HG03520 (cell line): ENCODE measurements at regions not wholly inside any gene's neighbourhood (a gene's known extent, or its start where the extent isn't known, plus 50 kb on each side); places are given as distances from the start of the nearest gene placed in this dataset.
"Not testable (repeated sequence)": the region's sequence is repeated elsewhere in the genome, so short reads cannot be mapped to it uniquely, and the experiment has no call there.

Experiments used
- ATAC-seq: cut with Tn5 transposase; IDR thresholded peaks from one replicate; pipeline ENCODE4 v1.9.1; 2021; ENCODE audit warnings: mild to moderate bottlenecking, moderate library complexity; ENCODE audit not compliant: unreplicated experiment

DNA sequence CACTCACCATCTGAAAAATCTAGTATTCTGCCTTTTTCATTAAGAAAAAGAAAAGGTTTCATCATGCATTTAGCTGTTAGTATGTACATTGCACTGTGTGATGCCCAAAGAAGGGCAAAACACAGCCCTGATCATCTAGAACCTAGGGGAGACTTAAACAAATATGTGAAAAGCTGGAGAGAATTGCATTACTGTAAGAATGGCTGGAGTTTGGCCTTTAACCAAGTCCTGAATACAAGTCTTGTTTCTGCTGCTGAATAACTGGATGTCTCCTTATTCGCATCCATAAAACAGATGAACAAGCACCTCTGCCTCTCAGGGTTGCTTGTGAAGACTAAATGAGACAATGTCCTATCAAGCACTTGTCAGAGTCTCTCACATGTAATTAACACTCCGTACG, 233.4 kb upstream of the LRTM1 start:
- ATAC-seq, result no peak

GRCh38 chr3:55160241-55160983, 232.6 kb upstream of the LRTM1 start:
- peak; percentile 94 for ATAC-seq

DNA sequence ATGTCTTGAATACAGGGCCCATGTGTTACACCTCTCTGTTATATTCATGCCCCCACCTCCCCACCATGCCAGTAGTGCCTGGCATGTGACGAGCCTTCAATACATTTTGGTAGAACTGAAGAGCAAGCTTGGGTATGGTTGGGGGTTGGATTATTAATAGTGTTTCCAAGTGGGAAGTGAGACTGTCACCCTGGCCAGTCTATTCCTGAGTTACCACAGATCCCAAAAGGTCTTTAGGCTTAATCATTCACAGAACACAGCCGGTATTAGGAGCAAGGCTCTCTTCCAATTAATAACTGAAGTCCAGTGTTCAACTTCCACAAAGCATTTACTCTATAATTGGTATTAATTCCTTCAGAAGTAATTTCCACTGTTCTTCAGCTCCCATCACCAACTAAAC, 231.9 kb upstream of the LRTM1 start:
- ATAC-seq, result no peak

DNA sequence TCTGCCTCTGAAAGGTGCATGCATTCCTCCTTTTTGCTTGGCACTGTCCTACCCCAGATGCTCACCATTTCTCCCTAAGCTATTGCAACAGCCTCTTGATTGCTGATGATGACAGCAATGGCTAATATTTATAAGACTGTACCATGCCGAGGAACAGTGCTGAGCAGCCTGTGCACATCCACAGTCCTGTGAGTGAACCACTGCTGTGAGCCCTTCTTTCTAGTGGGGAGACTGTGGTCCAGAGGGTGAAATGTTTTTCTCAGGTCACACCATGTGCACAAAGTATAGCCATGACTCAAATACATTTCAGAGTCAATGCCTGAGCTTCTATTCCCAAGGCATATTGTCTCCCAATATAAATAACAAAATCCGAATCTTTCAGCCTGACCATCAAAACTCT, 231.2 kb upstream of the LRTM1 start:
- no peak for ATAC-seq

DNA sequence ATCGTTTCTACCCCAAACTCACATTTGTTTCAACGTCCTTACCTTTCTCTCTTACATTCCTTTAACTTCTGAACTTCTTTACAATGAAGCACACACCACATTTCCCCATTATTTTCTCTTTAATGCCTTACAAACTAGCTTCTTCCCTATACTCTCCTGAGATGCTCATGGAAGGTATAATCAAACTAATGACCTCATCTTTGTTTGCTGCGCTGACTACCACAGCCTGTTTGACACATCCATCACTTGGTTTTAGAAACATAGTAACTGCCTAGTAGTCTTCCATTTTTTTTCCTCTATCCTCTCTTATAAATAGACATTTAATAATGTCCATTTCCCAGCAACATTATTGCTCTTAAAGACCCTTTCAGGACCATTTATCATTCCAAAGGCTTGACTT, 230.5 kb upstream of the LRTM1 start:
- no peak for ATAC-seq

- no peak for ATAC-seq
Observed at GRCh38 chr3:55157731-55158130, 229.9 kb upstream of the LRTM1 start.

DNA sequence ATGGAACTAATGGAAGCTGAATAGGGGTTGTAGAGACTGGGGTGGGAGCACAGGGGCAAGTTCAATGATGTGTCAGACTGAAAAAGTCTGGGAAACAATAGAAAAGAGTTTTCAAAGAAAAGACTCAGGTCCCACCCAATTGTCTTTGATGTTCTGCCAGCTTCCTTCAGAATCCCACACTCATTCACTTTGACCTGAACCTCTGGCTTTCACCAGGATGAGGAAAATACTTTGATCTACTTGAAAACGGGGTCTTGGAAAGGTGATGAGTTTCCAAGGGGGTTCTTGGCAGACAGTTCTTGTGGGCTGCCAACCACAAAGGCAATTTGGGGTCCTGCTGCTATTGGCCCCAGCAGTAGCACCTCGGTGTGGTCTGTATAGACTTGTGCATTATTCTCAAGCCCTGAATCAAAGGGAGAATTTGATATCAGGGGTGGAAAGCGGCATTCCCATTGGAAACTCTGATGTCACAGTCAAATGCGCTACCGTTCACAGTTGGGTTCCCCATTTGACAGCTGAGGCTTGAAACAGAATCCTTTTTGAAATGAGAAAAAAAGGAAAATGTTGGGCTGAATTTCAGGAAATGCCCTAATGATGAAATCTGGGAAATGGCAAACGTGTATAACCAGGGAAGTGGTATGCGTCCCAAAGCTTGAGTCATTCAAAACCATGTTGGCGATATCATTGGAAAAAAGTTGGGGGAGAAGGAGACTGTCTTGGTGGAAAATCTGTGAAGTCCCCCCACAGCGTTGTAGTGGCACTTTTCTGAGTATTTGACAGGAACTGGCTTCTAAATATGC, 229.2 kb upstream of the LRTM1 start:
- no peak for ATAC-seq

DNA sequence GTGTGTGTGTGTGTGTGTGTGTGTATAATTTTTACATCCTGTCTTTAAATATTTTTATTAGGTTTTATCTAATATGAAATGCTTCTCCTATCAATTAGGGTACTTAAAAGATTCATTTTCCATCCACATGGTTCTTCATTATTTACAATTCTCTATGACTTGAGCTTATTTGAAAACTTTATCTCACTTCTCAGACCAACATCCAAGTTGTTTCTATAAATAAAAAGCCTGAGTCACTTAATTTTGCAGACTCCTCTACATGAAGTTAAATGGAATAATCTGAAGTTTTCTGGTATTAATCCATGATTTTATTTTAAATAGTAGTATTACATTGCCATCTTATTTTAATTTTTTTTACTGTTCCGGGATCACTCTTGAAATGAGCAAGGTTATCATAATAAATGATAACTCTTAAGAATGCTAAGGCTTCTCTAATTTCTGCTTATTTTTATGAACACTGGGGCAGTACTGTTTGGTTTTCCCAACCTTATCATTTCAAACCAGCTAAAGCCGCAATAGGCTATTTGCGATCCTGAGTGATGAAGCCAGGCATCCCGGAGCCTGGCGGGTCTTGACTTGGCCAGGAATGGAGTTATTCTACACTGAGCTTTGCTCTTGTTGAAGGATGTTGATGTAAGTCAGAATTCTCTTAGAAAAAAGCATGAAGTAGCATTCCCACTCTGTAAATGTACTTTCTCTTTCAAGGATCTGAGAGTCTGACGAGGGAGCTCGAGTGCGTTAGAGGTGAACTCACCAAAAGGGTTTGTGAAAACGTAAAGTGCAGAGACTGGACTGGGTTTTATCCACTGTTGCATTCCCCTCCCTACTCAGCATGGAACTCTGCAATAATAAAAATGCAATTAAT, 220.2 kb upstream of the LRTM1 start:
- ATAC-seq, result no peak

DNA sequence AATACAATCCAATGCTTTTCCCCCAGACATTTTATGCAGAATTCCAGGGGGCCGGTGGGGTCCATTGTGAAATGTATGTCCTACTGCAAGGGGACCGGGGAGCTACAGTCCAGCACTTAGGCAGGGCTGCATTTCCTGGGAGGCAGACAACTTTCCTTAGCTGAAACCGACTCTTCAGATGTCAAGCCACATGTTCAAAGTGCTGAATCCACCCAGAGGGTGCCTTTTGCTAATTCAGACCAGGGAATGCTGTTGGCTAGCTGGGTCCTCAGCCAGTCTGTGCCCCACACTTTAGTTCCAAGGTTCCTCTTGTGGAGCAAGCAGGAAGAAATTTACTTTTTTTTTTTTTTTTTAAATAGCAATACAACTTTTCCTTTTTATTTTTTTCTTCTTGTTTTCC, 219.5 kb upstream of the LRTM1 start:
- ATAC-seq, result no peak

GRCh38 chr3:55146216-55146615, 218.4 kb upstream of the LRTM1 start:
- no peak for ATAC-seq

- no peak for ATAC-seq
Observed at GRCh38 chr3:55144015-55144673, 216.3 kb upstream of the LRTM1 start.

GRCh38 chr3:55143336-55143735, 215.5 kb upstream of the LRTM1 start:
- no peak for ATAC-seq

GRCh38 chr3:55136291-55136690, 208.4 kb upstream of the LRTM1 start:
- not testable (repeated sequence) for ATAC-seq

GRCh38 chr3:55128225-55128823, 200.5 kb upstream of the LRTM1 start:
- no peak for ATAC-seq

- no peak for ATAC-seq
Observed at GRCh38 chr3:55127565-55127964, 199.7 kb upstream of the LRTM1 start.

DNA sequence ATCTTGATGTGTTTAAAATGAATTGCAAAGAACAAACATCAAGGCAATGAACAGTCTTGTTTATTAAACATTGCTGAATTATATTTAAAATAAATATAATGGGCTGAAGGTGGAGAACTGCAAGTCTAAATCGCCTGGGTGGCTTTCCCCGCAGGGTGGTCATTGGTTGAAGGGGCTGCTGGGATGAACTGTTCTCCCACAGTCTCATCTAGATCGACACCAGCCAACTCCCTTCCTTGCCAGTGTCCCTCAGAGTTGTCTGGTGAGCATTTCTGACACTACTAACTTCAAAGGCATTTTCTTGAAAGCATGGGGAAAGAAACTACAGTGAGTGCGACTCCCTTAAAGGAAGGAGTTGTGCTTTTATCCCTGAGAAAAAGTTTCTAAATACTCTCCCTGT, 196.5 kb upstream of the LRTM1 start:
- no peak for ATAC-seq
